HCT116 (cell line): ENCODE measurements at regions not wholly inside any gene's neighbourhood (a gene's known extent, or its start where the extent isn't known, plus 50 kb on each side); places are given as distances from the start of the nearest gene placed in this dataset.

Source experiments
- CTCF ChIP-seq, 3 experiments: fragments of 200-600 bp in 1 of 3; sonication (generic) in 1 of 3; IDR thresholded peaks in 2 of 3; conservative IDR thresholded peaks in 1 of 3; 2 replicates each; pipeline ENCODE4 v1.5.1; 2012 to 2017; ENCODE audit warnings: low read depth in 2 of 3, low read length in 2 of 3, antibody characterized with exemption in 1 of 3, borderline replicate concordance in 1 of 3, control low read depth in 1 of 3, mild to moderate bottlenecking in 1 of 3, mixed read lengths in 1 of 3, mixed run types in 1 of 3, moderate library complexity in 1 of 3; ENCODE audit not compliant: insufficient read depth in 1 of 3
- FOSL1 ChIP-seq: IDR thresholded peaks from 2 replicates; pipeline ENCODE4 v1.6.1; 2012; ENCODE audit warnings: low read depth
- MAX ChIP-seq: IDR thresholded peaks from 2 replicates; pipeline ENCODE4 v1.6.1; 2012
- POLR2A ChIP-seq: IDR thresholded peaks from 2 replicates; pipeline ENCODE4 v1.7.0; 2011; ENCODE audit warnings: borderline replicate concordance; ENCODE audit not compliant: insufficient read depth, insufficient read length; ENCODE audit errors: extremely low read depth
- POLR2AphosphoS5 ChIP-seq: IDR thresholded peaks from 2 replicates; pipeline ENCODE4 v1.6.1; 2011; ENCODE audit warnings: mild to moderate bottlenecking, low read depth, low read length, moderate library complexity
- SP1 ChIP-seq: IDR thresholded peaks from 2 replicates; pipeline ENCODE4 v1.6.1; 2012; ENCODE audit warnings: low read depth

- TF ChIP-seq MAX (no peak), CTCF (IDR thresholded peaks at IDR 0.05 in 2 of 3, conservative IDR thresholded peaks at IDR 0.05 in 1 of 3; ENCODE audit: borderline replicate concordance in 1 of 3, insufficient read depth in 1 of 3, low read depth in 2 of 3, low read length in 2 of 3) (no peak), POLR2A (no peak), FOSL1 (no peak), POLR2AphosphoS5 (no peak), SP1 (no peak)
Measured at GRCh38 chr14:32022938-32023466, 54.1 kb upstream of the ARHGAP5 start.
